ENCODE measurements at regions not wholly inside any gene's neighbourhood (a gene's known extent, or its start where the extent isn't known, plus 50 kb on each side); places are given as distances from the start of the nearest gene placed in this dataset.
"Not testable (repeated sequence)": the region's sequence is repeated elsewhere in the genome, so short reads cannot be mapped to it uniquely, and the experiment has no call there.

GRCh38 chr5:166767858-166768257, 1523.6 kb upstream of the WWC1 start:
- H3K27ac Mint-ChIP-seq = no peak overlapping the region
- H3K36me3 Mint-ChIP-seq = no peaks in the 10 kb centered on the region
- H3K4me3 Mint-ChIP-seq = no peak overlapping the region
- H3K9me3 Mint-ChIP-seq = peaks cover 9% of the 10 kb centered on the region
- H3K4me1 Mint-ChIP-seq = no peaks in the 10 kb centered on the region
- H3K27me3 Mint-ChIP-seq = no peaks in the 10 kb centered on the region

- Mint-ChIP-seq H3K27ac (no peak overlapping the region), H3K4me1 (no peaks in the 10 kb centered on the region), H3K4me3 (no peak overlapping the region), H3K9me3 (peaks cover 9% of the 10 kb centered on the region), H3K36me3 (no peaks in the 10 kb centered on the region), H3K27me3 (no peaks in the 10 kb centered on the region)
Observed at GRCh38 chr5:166768536-166768935, 1522.9 kb upstream of the WWC1 start.

GRCh38 chr5:166772770-166773169, 1518.7 kb upstream of the WWC1 start:
- H3K27me3 Mint-ChIP-seq = no peaks in the 10 kb centered on the region
- peaks cover 4% of the 10 kb centered on the region for H3K9me3 Mint-ChIP-seq
- H3K4me1 Mint-ChIP-seq = no peaks in the 10 kb centered on the region
- H3K36me3 Mint-ChIP-seq = no peaks in the 10 kb centered on the region
- H3K4me3 Mint-ChIP-seq = no peak overlapping the region
- H3K27ac Mint-ChIP-seq = no peak overlapping the region

- Mint-ChIP-seq H3K27ac (no peak overlapping the region), H3K36me3 (no peaks in the 10 kb centered on the region), H3K27me3 (no peaks in the 10 kb centered on the region), H3K4me3 (no peak overlapping the region), H3K4me1 (no peaks in the 10 kb centered on the region), H3K9me3 (peaks cover 5% of the 10 kb centered on the region)
Observed at GRCh38 chr5:166781737-166782136, 1509.7 kb upstream of the WWC1 start.

GRCh38 chr5:166784545-166785078, 1506.8 kb upstream of the WWC1 start:
- H3K4me1 Mint-ChIP-seq = no peaks in the 10 kb centered on the region
- H3K9me3 Mint-ChIP-seq = peaks cover 5% of the 10 kb centered on the region
- H3K4me3 Mint-ChIP-seq = no peak overlapping the region
- no peak overlapping the region for H3K27ac Mint-ChIP-seq
- H3K27me3 Mint-ChIP-seq = no peaks in the 10 kb centered on the region
- no peaks in the 10 kb centered on the region for H3K36me3 Mint-ChIP-seq

- Mint-ChIP-seq H3K36me3 (no peaks in the 10 kb centered on the region), H3K4me1 (no peaks in the 10 kb centered on the region), H3K27me3 (no peaks in the 10 kb centered on the region), H3K4me3 (no peak overlapping the region), H3K27ac (no peak overlapping the region), H3K9me3 (peaks cover 5% of the 10 kb centered on the region)
Observed at GRCh38 chr5:166786178-166786577, 1505.3 kb upstream of the WWC1 start.

- peaks cover 5% of the 10 kb centered on the region for H3K9me3 Mint-ChIP-seq
- no peak overlapping the region for H3K4me3 Mint-ChIP-seq
- H3K27me3 Mint-ChIP-seq = no peaks in the 10 kb centered on the region
- no peak overlapping the region for H3K27ac Mint-ChIP-seq
- H3K4me1 Mint-ChIP-seq = no peaks in the 10 kb centered on the region
- H3K36me3 Mint-ChIP-seq = no peaks in the 10 kb centered on the region
Observed at GRCh38 chr5:166786889-166787288, 1504.6 kb upstream of the WWC1 start.

- H3K9me3 Mint-ChIP-seq = peaks cover 5% of the 10 kb centered on the region
- no peak overlapping the region for H3K4me3 Mint-ChIP-seq
- H3K36me3 Mint-ChIP-seq = no peaks in the 10 kb centered on the region
- H3K27me3 Mint-ChIP-seq = no peaks in the 10 kb centered on the region
- no peak overlapping the region for H3K27ac Mint-ChIP-seq
- no peaks in the 10 kb centered on the region for H3K4me1 Mint-ChIP-seq
Observed at GRCh38 chr5:166788050-166788449, 1503.4 kb upstream of the WWC1 start.

GRCh38 chr5:166795756-166796155, 1495.7 kb upstream of the WWC1 start:
- H3K27me3 Mint-ChIP-seq = no peaks in the 10 kb centered on the region
- H3K4me1 Mint-ChIP-seq = no peaks in the 10 kb centered on the region
- H3K9me3 Mint-ChIP-seq = no peaks in the 10 kb centered on the region
- H3K36me3 Mint-ChIP-seq = no peaks in the 10 kb centered on the region
- H3K4me3 Mint-ChIP-seq = no peak overlapping the region
- no peak overlapping the region for H3K27ac Mint-ChIP-seq

- Mint-ChIP-seq H3K27ac (no peak overlapping the region), H3K4me3 (no peak overlapping the region), H3K4me1 (no peaks in the 10 kb centered on the region), H3K27me3 (no peaks in the 10 kb centered on the region), H3K9me3 (peaks cover 17% of the 10 kb centered on the region), H3K36me3 (no peaks in the 10 kb centered on the region)
Observed at GRCh38 chr5:166803058-166803457, 1488.4 kb upstream of the WWC1 start.

GRCh38 chr5:166804223-166804622, 1487.2 kb upstream of the WWC1 start:
- not testable (repeated sequence) for H3K4me1 Mint-ChIP-seq, H3K27me3 Mint-ChIP-seq, H3K27ac Mint-ChIP-seq, H3K4me3 Mint-ChIP-seq, H3K36me3 Mint-ChIP-seq
- peaks cover 17% of the 10 kb centered on the region for H3K9me3 Mint-ChIP-seq

GRCh38 chr5:166804693-166805092, 1486.8 kb upstream of the WWC1 start:
- H3K27ac Mint-ChIP-seq, H3K36me3 Mint-ChIP-seq, H3K4me3 Mint-ChIP-seq, H3K27me3 Mint-ChIP-seq, H3K4me1 Mint-ChIP-seq: not testable (repeated sequence)
- H3K9me3 Mint-ChIP-seq = peaks cover 17% of the 10 kb centered on the region

GRCh38 chr5:166810093-166810658, 1481.3 kb upstream of the WWC1 start:
- peaks cover 20% of the 10 kb centered on the region for H3K9me3 Mint-ChIP-seq
- not testable (repeated sequence) for H3K27me3 Mint-ChIP-seq, H3K27ac Mint-ChIP-seq, H3K36me3 Mint-ChIP-seq, H3K4me3 Mint-ChIP-seq, H3K4me1 Mint-ChIP-seq

GRCh38 chr5:166810721-166811120, 1480.7 kb upstream of the WWC1 start:
- Mint-ChIP-seq H3K36me3 (no peaks in the 10 kb centered on the region), H3K4me3 (no peak overlapping the region), H3K27me3 (no peaks in the 10 kb centered on the region), H3K9me3 (peaks cover 14% of the 10 kb centered on the region), H3K27ac (no peak overlapping the region), H3K4me1 (no peaks in the 10 kb centered on the region)

- H3K27me3 Mint-ChIP-seq = no peaks in the 10 kb centered on the region
- H3K27ac Mint-ChIP-seq = no peak overlapping the region
Observed at GRCh38 chr5:166823360-166823759, 1468.1 kb upstream of the WWC1 start.

GRCh38 chr5:166834246-166834645, 1457.2 kb upstream of the WWC1 start:
- Mint-ChIP-seq H3K27me3 (no peaks in the 10 kb centered on the region), H3K4me3 (no peak overlapping the region), H3K27ac (no peak overlapping the region), H3K9me3 (peaks cover 6% of the 10 kb centered on the region), H3K36me3 (no peaks in the 10 kb centered on the region), H3K4me1 (no peaks in the 10 kb centered on the region)

More at GRCh38 chr5:166823360-166823759, 1468.1 kb upstream of the WWC1 start:
- Mint-ChIP-seq H3K4me3 (no peak overlapping the region), H3K36me3 (no peaks in the 10 kb centered on the region), H3K4me1 (no peaks in the 10 kb centered on the region), H3K9me3 (peaks cover 8% of the 10 kb centered on the region)

- Mint-ChIP-seq H3K27ac (no peak overlapping the region), H3K9me3 (peaks cover 7% of the 10 kb centered on the region), H3K36me3 (no peaks in the 10 kb centered on the region), H3K27me3 (no peaks in the 10 kb centered on the region), H3K4me3 (no peak overlapping the region), H3K4me1 (no peaks in the 10 kb centered on the region)
Observed at GRCh38 chr5:166845044-166845443, 1446.4 kb upstream of the WWC1 start.
